ENCODE measurements at regions not wholly inside any gene's neighbourhood (a gene's known extent, or its start where the extent isn't known, plus 50 kb on each side); places are given as distances from the start of the nearest gene placed in this dataset.

DNA sequence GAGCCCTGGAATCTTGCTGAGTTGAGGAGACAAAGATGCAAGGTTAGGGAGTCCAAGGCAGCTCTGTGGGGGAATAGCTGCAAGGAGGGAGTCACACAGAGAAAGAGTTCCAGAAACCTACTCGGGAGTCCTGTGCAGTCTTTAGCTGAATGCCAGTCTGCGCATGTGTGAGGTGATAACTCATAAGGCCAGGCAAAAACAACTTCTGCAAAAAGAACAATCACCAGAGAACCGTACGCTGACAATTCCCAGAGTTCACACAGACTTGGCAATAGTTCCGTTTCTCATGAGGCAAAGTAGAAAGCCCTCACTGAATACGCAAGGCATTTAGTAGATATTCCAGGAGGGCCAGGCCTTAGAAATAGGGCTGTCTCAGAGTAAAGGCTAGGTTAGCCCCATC is 135.2 kb upstream of the TAB2 start:
- TF ChIP-seq ZNF274 (IDR thresholded peaks at IDR 0.05; ENCODE audit: low read depth, low read length) = no peak
- H3K4me3 ChIP-seq (ENCODE audit: low read length) = no peak overlapping the region

DNA sequence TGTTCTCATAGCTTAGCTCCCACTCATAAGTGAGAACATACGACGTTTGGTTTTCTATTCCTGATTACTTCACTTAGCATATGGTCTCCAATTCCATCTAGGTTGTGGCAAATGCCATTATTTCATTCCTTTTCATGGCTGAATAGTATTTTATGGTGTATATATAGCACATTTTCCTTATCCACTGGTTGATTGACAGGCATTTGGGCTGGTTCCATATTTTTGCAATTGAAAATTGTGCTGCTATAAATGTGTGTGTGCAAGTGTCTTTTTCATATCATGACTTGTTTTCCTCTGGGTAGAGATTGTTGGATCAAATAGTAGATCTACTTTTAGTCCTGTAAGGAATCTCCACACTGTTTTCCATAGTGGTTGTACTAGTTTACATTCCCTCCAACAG is 133.0 kb upstream of the TAB2 start:
- TF ChIP-seq ZNF274 (IDR thresholded peaks at IDR 0.05; ENCODE audit: low read depth, low read length) = no peak
- H3K4me3 ChIP-seq (ENCODE audit: low read length) = no peak overlapping the region

- TF ChIP-seq ZNF274 (IDR thresholded peaks at IDR 0.05; ENCODE audit: low read depth, low read length) = no peak
- H3K4me3 ChIP-seq (ENCODE audit: low read length) = no peak overlapping the region
These were observed 131.6 kb upstream of the TAB2 start for GRCh38 chr6:149185799-149186357.

- TF ChIP-seq ZNF274 (IDR thresholded peaks at IDR 0.05; ENCODE audit: low read depth, low read length) = no peak
- no peak overlapping the region for H3K4me3 ChIP-seq (ENCODE audit: low read length)
These were observed 130.6 kb upstream of the TAB2 start for GRCh38 chr6:149186873-149187272.

- no peak for TF ChIP-seq ZNF274 (IDR thresholded peaks at IDR 0.05; ENCODE audit: low read depth, low read length)
- no peak overlapping the region for H3K4me3 ChIP-seq (ENCODE audit: low read length)
These were observed 127.2 kb upstream of the TAB2 start for GRCh38 chr6:149190224-149190831.

DNA sequence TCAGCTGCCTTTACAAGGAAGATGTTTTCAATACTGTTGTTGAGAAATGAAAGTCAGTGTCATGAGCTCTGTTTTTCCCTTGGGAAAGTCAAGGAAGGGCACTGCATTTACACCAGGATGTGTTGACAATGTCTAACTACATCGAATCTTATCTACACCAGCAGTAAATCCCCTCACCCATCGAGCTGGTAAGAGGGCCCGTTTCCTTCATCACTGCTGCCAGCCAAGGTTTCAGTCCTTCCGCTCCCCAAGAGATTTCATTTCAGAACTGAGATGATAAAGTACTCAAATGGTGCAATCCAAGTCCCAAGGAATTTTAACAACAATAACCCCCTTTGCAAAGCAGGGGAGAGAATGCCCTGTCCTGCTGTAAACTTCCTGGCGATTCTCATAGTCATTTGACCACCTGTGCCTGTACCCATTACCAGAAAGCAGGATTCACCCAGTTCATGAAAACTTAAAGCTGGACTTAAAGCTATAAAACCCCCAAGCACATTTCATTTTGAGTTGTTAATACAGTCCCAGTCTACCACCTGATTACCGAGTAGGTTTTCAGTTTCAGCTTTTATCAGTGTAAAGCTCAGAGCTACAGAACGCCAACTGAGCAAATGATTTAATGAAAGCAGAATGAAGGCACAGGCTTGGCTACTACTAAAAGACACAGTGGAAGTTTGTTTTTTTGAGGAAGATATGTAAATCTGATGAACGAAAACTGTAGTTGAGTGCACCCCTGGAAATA is 122.5 kb upstream of the TAB2 start:
- no peak overlapping the region for H3K4me3 ChIP-seq (ENCODE audit: low read length)
- TF ChIP-seq ZNF274 (IDR thresholded peaks at IDR 0.05; ENCODE audit: low read depth, low read length) = no peak

DNA sequence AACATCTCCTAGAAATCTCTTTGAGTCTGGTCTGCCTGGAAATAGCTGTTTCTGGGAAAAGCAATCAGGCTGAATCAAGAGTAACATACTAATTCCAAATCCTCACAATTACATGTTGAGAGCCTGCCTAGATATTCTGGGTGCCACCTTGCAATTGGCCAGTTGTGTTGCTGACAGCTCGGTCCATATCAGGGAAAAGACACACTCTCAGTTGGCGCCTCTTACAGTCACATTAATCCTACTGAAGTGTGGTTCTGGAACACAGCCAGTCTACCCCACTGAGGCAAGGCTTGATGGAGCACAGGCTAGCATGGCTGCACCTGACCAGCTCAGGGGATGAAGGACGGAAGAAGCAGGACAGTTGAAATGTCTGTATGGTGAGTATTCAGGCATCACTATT is 121.4 kb upstream of the TAB2 start:
- no peak for TF ChIP-seq ZNF274 (IDR thresholded peaks at IDR 0.05; ENCODE audit: low read depth, low read length)
- no peak overlapping the region for H3K4me3 ChIP-seq (ENCODE audit: low read length)

- H3K4me3 ChIP-seq (ENCODE audit: low read length) = no peak overlapping the region
- TF ChIP-seq ZNF274 (IDR thresholded peaks at IDR 0.05; ENCODE audit: low read depth, low read length) = no peak
These were observed 120.0 kb upstream of the TAB2 start for GRCh38 chr6:149197482-149197881.

DNA sequence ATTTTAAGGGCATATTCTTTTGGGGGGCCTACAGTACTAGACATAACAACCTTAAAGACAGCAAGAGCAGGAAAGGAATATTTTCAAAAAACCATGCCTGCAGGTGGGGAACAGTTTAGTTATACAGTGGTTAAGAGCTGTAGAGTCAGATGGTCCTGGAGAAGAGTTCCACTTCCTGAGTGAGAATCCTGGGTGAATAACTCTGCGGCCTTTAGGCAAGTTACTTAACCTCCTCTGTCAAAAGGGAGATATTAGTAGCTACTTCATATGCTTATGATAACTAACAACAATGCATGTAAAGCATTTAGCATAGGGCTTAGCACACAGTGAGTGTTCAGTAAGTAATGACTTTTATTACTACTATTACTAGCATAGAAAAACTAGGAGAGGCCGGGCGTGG is 119.2 kb upstream of the TAB2 start:
- no peak for TF ChIP-seq ZNF274 (IDR thresholded peaks at IDR 0.05; ENCODE audit: low read depth, low read length)
- no peak overlapping the region for H3K4me3 ChIP-seq (ENCODE audit: low read length)

- no peak overlapping the region for H3K4me3 ChIP-seq (ENCODE audit: low read length)
- no peak for TF ChIP-seq ZNF274 (IDR thresholded peaks at IDR 0.05; ENCODE audit: low read depth, low read length)
These were observed 117.1 kb upstream of the TAB2 start for GRCh38 chr6:149200282-149200945.

GRCh38 chr6:149201068-149201655 is 116.3 kb upstream of the TAB2 start:
- no peak overlapping the region for H3K4me3 ChIP-seq (ENCODE audit: low read length)
- no peak for TF ChIP-seq ZNF274 (IDR thresholded peaks at IDR 0.05; ENCODE audit: low read depth, low read length)

DNA sequence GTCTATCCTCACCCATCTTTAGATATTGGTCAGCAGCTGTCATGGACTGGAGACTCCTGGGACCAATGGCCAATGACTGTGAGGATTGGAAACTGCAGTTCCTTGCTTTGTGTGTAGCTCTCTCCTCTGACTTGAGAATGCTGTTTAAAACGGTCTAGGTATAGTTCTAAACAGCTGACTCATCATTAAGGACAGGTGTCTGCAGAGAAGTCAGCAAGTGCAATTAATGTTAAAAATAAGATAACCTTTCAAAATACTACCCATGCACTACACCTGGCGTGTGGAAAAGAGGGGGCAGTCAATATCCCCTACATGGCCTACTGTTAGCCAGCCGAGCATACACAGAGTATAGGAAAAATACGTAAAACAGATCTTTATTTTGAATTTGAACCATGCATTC is 115.4 kb upstream of the TAB2 start:
- TF ChIP-seq ZNF274 (IDR thresholded peaks at IDR 0.05; ENCODE audit: low read depth, low read length) = no peak
- no peak overlapping the region for H3K4me3 ChIP-seq (ENCODE audit: low read length)

DNA sequence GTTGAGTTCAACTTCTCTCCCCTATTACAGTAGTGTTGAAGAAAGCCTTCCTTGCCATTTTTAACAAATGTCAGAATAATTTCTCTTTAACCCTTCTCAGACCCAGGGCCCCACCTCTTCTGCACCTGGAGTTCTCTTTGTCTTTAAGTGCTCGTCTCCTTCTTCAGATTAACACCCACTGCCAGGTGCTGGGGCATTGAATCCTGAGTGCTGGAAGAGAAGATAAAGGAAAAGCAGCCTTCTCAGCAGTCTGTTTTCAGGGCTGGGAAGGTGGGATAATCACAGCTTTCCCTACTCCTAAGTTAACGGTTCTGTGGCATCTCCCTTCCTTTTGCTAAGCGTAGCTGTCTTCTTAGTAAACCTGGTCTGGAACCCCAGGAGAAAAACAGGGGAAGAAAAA is 114.6 kb upstream of the TAB2 start:
- no peak overlapping the region for H3K4me3 ChIP-seq (ENCODE audit: low read length)
- TF ChIP-seq ZNF274 (IDR thresholded peaks at IDR 0.05; ENCODE audit: low read depth, low read length) = no peak

DNA sequence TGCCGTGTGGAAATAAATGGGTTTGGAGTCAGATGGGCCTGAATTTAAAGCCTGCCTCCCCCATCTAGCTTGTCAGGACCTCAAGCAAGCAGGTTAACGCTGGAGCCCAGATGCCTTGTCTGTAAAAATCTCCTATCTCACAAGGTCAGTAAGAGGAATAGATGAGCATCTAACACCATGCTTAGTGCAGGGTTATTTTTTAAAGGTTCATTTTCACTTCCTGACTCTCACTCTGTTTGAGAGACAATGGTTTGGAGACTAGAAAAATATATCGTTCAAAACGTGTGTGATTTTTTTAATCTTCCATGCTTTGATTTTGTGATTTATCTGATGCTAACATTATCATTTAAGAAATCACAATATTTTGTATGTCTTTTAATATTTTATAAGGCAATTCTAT is 114.0 kb upstream of the TAB2 start:
- no peak overlapping the region for H3K4me3 ChIP-seq (ENCODE audit: low read length)
- no peak for TF ChIP-seq ZNF274 (IDR thresholded peaks at IDR 0.05; ENCODE audit: low read depth, low read length)
